ENCODE measurements at regions not wholly inside any gene's neighbourhood (a gene's known extent, or its start where the extent isn't known, plus 50 kb on each side); places are given as distances from the start of the nearest gene placed in this dataset.

DNA sequence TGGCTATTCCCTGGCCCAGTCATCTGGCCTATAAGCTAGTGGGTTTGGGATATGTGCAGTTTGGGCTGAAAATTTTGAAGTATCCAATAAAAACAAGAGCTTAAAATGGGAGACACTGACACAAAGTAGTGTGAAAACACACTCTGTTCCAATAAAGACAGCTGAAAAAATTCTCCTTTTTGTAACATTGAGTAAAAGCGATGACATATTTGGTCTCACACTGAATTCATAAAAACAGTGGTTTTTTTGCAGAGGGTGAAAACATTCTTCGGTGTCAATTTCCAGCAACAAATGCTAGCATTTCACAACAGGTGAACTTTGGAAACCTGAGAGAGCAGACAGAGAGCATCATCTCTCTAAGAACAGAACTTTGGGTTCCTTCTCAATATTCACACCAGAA is 142.2 kb downstream of the OSR1 start:
- TF ChIP-seq, protein P1, sequence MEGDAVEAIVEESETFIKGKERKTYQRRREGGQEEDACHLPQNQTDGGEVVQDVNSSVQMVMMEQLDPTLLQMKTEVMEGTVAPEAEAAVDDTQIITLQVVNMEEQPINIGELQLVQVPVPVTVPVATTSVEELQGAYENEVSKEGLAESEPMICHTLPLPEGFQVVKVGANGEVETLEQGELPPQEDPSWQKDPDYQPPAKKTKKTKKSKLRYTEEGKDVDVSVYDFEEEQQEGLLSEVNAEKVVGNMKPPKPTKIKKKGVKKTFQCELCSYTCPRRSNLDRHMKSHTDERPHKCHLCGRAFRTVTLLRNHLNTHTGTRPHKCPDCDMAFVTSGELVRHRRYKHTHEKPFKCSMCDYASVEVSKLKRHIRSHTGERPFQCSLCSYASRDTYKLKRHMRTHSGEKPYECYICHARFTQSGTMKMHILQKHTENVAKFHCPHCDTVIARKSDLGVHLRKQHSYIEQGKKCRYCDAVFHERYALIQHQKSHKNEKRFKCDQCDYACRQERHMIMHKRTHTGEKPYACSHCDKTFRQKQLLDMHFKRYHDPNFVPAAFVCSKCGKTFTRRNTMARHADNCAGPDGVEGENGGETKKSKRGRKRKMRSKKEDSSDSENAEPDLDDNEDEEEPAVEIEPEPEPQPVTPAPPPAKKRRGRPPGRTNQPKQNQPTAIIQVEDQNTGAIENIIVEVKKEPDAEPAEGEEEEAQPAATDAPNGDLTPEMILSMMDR (IDR thresholded peaks at IDR 0.05 in 4 of 5, conservative IDR thresholded peaks at IDR 0.05 in 1 of 5) = no peak
- no peak for TF ChIP-seq POLR2A (IDR thresholded peaks at IDR 0.05)
